ENCODE measurements at regions not wholly inside any gene's neighbourhood (a gene's known extent, or its start where the extent isn't known, plus 50 kb on each side); places are given as distances from the start of the nearest gene placed in this dataset.

DNA sequence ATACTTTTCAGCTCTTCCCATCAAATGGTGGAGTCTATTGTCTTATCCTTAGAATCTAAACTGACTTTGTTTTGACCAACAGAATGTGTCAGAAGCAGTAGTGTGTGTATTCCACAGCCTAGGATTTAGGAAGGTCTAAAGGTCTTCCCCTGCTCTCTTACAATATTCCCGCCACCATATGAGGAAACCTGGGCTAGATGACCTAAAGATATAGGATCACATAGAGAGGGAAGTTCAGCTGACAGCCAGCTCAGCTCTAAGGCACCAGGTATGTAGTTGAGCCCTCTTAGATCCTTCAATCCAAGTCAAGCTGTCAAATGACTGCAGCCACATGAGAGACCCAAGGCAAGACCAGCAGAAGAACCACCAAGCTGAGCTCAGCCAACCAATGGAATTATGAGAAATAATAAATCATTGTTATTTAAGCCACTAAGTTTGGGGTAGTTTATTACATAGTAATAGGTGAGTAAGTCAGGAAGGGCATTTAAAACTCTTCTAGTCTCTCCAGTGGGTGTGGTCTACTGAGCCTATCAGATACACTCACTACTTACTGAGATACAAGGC is 227.7 kb upstream of the HES1 start:
- Mint-ChIP-seq H3K27ac (ENCODE audit: unreplicated experiment) (no peak overlapping the region), H3K36me3 (ENCODE audit: insufficient read depth, unreplicated experiment) (no peaks in the 10 kb centered on the region), H3K4me3 (ENCODE audit: low read depth, unreplicated experiment) (no peak overlapping the region), H3K9me3 (ENCODE audit: low read depth, unreplicated experiment) (peaks cover 3% of the 10 kb centered on the region), H3K4me1 (ENCODE audit: low read depth, unreplicated experiment) (peaks cover 19% of the 10 kb centered on the region), H3K27me3 (ENCODE audit: unreplicated experiment) (no peaks in the 10 kb centered on the region)
- no peak for DNase-seq
- BruUV-seq (replicated peaks), result no TSS peak
- intact Hi-C loops (cut with micrococcal nuclease; ENCODE audit: unreplicated experiment), result no loop called here
- CTCF ChIA-PET, result no interaction called here
- TF ChIP-seq, protein P1, sequence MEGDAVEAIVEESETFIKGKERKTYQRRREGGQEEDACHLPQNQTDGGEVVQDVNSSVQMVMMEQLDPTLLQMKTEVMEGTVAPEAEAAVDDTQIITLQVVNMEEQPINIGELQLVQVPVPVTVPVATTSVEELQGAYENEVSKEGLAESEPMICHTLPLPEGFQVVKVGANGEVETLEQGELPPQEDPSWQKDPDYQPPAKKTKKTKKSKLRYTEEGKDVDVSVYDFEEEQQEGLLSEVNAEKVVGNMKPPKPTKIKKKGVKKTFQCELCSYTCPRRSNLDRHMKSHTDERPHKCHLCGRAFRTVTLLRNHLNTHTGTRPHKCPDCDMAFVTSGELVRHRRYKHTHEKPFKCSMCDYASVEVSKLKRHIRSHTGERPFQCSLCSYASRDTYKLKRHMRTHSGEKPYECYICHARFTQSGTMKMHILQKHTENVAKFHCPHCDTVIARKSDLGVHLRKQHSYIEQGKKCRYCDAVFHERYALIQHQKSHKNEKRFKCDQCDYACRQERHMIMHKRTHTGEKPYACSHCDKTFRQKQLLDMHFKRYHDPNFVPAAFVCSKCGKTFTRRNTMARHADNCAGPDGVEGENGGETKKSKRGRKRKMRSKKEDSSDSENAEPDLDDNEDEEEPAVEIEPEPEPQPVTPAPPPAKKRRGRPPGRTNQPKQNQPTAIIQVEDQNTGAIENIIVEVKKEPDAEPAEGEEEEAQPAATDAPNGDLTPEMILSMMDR (IDR thresholded peaks at IDR 0.05; ENCODE audit: unreplicated experiment), result no peak

DNA sequence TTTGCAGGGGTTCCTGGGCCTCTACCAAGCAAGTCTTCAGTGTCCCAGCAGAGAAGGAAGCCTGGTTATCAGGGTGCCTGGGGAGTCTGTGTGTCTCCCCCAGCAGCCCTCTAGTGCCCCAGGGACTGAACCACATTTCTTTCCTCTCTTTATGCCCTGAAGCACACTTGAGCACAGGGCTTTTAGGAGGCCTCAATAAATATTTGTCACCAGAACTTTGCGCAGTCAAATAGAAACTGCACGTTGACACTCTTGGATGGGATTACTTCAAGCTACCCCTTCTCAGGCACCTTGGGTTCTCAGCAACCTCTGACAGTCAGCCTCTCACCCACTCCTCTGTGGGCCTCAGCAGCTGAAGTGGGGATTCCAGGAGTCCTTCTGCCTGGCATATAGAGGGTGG is 226.6 kb upstream of the HES1 start:
- TF ChIP-seq, protein P1 (IDR thresholded peaks at IDR 0.05; ENCODE audit: unreplicated experiment), result no peak
- Mint-ChIP-seq H3K36me3 (ENCODE audit: insufficient read depth, unreplicated experiment) (no peaks in the 10 kb centered on the region), H3K9me3 (ENCODE audit: low read depth, unreplicated experiment) (peaks cover 3% of the 10 kb centered on the region), H3K4me3 (ENCODE audit: low read depth, unreplicated experiment) (no peak overlapping the region), H3K27me3 (ENCODE audit: unreplicated experiment) (no peaks in the 10 kb centered on the region), H3K4me1 (ENCODE audit: low read depth, unreplicated experiment) (peaks cover 13% of the 10 kb centered on the region), H3K27ac (ENCODE audit: unreplicated experiment) (no peak overlapping the region)
- CTCF ChIA-PET, result no interaction called here
- intact Hi-C loops (cut with micrococcal nuclease; ENCODE audit: unreplicated experiment), result no loop called here
- BruUV-seq (replicated peaks), result no TSS peak
- DNase-seq, result no peak

DNA sequence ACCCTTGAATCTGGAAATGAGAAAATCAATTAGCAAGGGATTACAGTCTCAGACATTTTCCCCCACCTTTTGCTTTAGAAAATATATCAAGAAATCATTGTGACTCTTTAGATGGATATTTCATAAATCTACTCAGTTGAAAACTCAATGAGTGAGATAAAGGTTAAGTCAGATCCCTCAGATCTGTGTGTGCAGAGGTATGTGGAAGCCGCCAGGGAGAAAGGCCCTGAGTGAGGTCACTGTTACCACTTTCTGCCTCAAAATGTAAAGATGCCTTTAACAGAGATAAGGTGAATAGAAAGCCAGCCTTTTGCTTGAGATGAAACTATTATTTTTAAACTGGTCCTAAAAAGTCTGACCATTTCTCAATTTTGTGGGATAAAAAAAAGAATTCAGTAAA is 225.6 kb upstream of the HES1 start:
- Mint-ChIP-seq H3K9me3 (ENCODE audit: low read depth, unreplicated experiment) (peaks cover 3% of the 10 kb centered on the region), H3K36me3 (ENCODE audit: insufficient read depth, unreplicated experiment) (no peaks in the 10 kb centered on the region), H3K27me3 (ENCODE audit: unreplicated experiment) (no peaks in the 10 kb centered on the region), H3K27ac (ENCODE audit: unreplicated experiment) (no peak overlapping the region), H3K4me3 (ENCODE audit: low read depth, unreplicated experiment) (no peak overlapping the region), H3K4me1 (ENCODE audit: low read depth, unreplicated experiment) (peaks cover 13% of the 10 kb centered on the region)
- CTCF ChIA-PET, result no interaction called here
- DNase-seq, result no peak
- intact Hi-C loops (cut with micrococcal nuclease; ENCODE audit: unreplicated experiment), result no loop called here
- BruUV-seq (replicated peaks), result no TSS peak
- TF ChIP-seq, protein P1 (IDR thresholded peaks at IDR 0.05; ENCODE audit: unreplicated experiment), result no peak

DNA sequence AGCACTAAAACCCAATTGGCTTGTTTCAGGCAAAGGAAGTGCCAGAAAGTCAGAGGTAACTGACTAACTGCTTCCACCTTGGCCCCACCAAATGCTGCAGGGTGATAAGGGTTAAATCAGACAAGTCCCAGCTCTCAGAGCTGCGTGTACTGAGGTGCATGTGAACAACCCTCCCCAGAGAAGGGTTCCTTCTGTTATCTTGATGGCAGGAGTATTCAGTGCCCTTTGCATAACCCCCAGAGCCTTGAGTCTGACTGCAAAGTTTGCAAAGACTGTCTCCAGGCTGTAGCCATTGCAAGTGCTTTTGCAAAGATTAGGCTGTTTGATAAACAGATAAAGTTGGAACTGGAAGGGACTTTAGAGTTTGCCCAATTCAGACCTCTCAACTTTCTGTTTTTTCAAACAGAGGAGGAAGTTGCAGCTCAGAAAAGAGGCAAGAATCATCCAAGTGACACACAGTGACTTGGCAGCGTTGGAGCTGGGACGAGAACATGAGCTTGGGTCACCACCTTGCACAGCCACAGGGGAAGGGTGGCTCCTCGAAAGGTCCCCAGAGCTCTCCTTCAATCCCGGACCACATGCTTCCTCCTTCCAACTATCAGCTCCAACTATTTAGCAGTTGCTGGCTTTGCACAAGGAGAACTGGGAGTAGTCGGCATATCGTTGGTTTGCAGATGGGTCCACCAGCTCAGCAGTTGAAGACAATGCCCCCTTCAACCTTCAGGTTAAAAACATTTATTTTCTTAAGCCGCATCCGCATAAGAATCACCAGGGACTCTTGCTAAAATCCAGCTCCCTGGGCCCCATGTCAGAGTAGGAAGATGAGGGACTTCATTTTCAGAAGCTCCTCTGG is 224.8 kb upstream of the HES1 start:
- CTCF ChIA-PET, result no interaction called here
- BruUV-seq (replicated peaks), result no TSS peak
- H3K27ac Mint-ChIP-seq (ENCODE audit: unreplicated experiment), result no peak overlapping the region

More for the DNA sequence above, 224.8 kb upstream of the HES1 start:
- no peak overlapping the region for H3K4me3 Mint-ChIP-seq (ENCODE audit: low read depth, unreplicated experiment)
- H3K36me3 Mint-ChIP-seq (ENCODE audit: insufficient read depth, unreplicated experiment), result no peaks in the 10 kb centered on the region
- DNase-seq, result no peak
- no peaks in the 10 kb centered on the region for H3K27me3 Mint-ChIP-seq (ENCODE audit: unreplicated experiment)
- peaks cover 13% of the 10 kb centered on the region for H3K4me1 Mint-ChIP-seq (ENCODE audit: low read depth, unreplicated experiment)
- TF ChIP-seq, protein P1 (IDR thresholded peaks at IDR 0.05; ENCODE audit: unreplicated experiment), result no peak
- peaks cover 3% of the 10 kb centered on the region for H3K9me3 Mint-ChIP-seq (ENCODE audit: low read depth, unreplicated experiment)
- intact Hi-C loops (cut with micrococcal nuclease; ENCODE audit: unreplicated experiment), result no loop called here

Measured in Calu3 (cell line).